ENCODE measurements at regions not wholly inside any gene's neighbourhood (a gene's known extent, or its start where the extent isn't known, plus 50 kb on each side); places are given as distances from the start of the nearest gene placed in this dataset.

GRCh38 chr10:123604506-123604905, 61.6 kb upstream of the GPR26 start:
- DNase-seq (ENCODE audit: low read depth) = no peak

- DNase-seq (ENCODE audit: low read depth) = no peak
These were observed 60.1 kb upstream of the GPR26 start for GRCh38 chr10:123606006-123606405.

GRCh38 chr10:123606955-123607354, 59.2 kb upstream of the GPR26 start:
- DNase-seq (ENCODE audit: low read depth) = no peak

DNA sequence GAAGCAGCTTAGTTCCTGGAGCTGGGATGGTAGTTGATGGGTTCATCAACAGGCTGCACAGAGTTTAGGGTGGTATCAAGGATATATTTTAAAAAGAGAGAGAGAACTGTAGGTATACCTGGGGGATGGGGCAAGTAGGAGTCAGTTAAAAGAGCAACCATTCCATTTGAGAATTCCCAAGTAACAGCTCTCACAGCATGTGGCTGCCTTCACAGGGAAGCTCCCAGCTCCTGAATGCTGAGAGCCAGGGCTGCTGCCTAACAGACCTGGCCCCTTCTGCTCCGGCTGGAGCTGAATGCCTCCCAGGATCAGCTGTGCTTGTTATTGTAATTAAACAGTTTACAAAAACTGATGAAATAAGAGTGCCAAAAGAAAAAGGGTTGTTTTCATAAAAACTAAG, 58.8 kb upstream of the GPR26 start:
- DNase-seq (ENCODE audit: low read depth) = no peak

- DNase-seq (ENCODE audit: low read depth) = no peak
These were observed 58.1 kb upstream of the GPR26 start for GRCh38 chr10:123608047-123608446.

- no peak for DNase-seq (ENCODE audit: low read depth)
These were observed 54.9 kb upstream of the GPR26 start for GRCh38 chr10:123611243-123611642.

GRCh38 chr10:123611876-123612275, 54.3 kb upstream of the GPR26 start:
- no peak for DNase-seq (ENCODE audit: low read depth)

DNA sequence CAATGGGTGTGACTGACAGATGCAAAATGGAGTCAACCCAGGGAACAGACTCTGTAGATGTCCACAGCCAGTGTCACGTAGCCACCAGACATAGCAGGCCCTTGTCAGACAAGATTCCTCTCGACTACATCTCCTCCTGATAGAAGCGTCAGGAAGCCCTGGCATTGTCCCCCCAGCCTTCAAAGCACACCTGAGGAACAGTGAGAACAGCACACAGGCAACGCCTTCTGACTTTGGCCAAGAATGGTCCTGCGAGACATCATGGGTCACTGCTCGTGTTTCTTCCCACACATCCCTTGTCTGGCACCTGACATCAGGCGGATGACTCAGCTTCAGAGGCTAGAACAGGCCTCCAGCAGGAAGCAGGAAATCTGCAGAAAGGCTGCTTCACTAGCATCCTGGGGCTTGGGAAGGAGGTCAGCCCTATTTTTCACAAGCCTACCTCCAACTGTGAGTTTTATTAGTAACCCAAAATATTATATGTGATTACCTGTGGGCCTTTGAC, 52.8 kb upstream of the GPR26 start:
- DNase-seq (ENCODE audit: low read depth) = no peak

DNA sequence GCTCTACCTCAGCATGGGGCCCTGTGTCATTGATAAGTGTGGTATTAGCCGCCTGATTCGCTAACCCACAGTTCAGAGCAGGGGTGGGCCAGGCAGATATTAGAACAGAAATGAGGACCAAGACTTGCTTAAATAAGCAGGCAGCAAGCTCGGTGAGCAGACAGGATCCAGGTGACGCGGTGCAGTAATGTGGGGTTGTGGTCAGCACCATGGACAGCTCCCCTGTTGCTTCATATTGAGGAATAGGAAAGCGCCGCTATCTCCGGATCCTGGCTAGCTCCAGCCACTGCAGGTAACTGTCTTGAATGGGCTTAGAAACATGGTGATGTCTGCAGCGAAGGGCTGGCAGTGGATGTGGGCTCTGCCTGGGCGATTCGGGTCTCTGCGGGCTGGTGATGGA, 51.3 kb upstream of the GPR26 start:
- no peak for DNase-seq (ENCODE audit: low read depth)

Measured in stimulated activated CD4-positive, alpha-beta T cell treated with anti-CD3 and anti-CD28 coated beads, Interleukin-2, amount 100 ng/mL, for 4 hours (primary cell).